Fibroblast of skin of abdomen (primary cell): ENCODE measurements at regions not wholly inside any gene's neighbourhood (a gene's known extent, or its start where the extent isn't known, plus 50 kb on each side); places are given as distances from the start of the nearest gene placed in this dataset.

Source experiments
- DNase-seq: peaks from one replicate; pipeline ENCODE4 v3.0.0-alpha.2; 2013

DNA sequence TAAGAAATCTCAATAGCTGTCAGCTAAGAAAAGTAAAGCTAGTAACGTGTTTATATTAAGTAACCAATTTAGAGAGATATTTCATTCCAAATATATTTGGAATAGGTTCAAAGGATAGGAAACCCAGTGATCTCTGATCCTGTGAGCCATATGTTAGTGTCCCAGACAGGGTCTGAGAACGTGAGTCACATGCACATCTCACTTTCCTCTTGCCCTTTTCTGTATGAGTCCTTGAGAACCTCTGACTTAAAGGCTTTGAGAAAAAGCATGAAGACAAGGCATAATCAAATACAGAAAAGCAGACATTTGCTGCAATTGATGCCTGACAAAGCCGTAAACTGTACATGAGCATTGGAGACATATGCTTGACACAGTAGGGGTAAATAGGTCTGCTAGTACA is 655.1 kb upstream of the ADGRL3 start:
- no peak for DNase-seq

DNA sequence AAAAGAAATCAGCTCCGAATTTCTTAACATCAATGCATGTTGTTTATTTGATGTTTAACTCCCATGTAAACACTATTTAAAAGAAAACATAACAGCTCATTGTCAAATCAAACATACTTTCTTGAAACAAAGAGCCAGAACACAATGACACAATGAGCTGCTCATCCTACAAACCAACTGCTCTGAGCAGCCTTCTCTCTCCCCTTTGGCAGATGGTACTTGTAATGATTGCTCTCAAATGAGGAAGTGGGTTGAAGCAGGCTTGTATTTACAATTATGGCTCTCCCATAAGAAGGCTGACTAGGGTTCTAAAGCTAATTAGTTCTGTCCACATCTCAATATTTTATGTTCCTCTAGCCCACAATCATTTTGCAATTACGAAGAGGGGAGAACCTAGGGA is 637.8 kb upstream of the ADGRL3 start:
- DNase-seq: no peak

DNA sequence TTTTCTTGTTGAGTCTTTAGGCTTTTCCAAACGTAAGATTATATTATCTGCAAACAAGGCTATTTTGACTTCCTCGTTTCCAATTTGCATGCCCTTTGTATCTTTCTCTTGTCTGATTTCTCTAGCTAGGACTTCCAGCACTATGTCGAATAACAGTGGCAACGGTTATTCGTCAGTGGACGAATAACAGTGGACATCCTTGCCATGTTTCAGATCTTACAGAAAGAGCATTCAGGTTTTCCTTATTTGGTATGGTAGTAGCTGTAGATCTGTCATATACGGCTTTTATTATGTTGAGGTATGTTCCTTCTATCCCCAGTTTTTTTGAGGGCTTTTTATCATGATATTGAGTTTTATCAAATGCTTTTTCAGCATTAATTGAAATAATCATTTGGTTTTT is 634.6 kb upstream of the ADGRL3 start:
- no peak for DNase-seq

DNA sequence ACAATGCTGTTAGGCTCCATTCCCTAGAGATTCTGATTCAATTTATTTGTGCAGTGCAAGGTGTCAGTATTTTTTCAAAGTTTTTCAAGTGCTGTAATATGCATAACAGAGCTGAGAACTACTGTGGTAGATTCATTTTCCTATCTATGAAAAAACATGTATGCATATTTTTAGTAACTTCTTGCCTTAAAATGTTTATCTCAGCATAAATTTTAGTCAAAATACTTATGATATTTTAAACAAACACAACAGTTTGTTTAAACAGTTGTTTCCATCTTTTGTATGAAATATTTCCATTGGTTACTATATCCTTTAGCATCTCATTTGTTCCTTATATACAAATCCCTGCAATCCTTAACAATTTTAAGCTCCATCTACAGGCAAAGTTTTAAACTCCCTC is 624.8 kb upstream of the ADGRL3 start:
- DNase-seq: no peak

DNA sequence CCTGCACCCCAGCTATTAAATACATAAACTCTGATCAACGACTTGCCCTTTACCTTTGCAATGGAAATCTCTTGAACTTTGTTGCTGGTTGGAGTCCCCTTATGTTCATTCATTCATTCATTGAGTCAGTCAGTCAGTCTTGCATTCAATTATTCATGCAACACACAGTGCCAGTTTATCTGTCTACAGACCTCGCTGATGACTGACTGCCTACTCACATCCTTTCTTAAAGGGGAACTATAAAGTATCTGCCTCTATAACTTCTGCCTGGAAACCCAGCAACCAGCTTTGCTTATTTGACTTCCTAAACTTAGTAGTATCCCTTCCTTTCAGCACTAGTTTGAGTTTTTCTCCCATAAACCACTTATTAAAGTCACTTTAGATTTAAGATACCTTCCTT is 620.8 kb upstream of the ADGRL3 start:
- DNase-seq: no peak

DNA sequence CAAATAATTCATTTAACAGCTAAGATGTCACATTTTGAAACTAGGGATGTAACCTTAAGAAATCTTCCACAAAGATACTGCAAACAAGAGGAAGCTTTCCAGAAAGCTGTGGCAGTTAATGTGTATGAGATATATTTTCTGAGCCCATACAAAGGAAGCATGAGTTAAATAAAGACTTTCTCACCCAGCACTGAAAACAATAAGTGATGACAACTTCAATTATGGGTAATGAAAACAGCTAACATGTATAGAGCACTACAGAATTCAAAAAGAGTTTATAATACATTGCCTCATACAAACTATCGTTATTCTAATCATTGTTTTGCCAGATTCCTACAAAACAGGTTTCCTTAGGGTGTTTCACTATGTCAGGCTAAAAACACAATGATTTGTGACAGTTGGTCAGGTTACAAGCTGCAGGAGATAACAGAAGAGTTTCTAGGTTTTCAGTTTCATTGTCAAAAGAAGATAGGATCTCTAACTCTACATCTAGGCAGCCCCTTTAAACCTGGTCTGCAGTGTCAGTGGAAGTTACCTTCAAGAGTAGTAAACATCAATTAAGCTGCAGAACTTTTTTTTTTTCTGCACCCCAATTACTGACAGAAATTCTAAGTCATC is 618.1 kb upstream of the ADGRL3 start:
- no peak for DNase-seq

DNA sequence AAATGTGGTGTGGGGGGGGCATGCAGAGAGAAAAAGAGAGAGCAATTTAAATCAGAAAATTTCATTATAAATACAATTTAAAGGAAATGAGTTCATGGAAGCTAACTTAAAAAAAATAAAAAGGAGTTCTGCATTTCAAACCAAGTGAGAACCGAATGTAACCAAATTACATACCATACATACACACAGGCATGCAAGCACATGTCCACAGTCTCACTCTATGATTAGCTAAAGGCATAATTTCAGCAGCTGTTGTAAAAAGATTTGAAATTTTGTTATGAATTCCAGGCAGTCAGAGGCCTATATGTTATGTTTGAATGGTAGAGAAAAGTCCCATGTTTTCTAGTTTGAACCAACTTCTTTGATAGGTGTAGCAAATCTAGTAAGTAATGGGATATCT is 611.6 kb upstream of the ADGRL3 start:
- no peak for DNase-seq

DNA sequence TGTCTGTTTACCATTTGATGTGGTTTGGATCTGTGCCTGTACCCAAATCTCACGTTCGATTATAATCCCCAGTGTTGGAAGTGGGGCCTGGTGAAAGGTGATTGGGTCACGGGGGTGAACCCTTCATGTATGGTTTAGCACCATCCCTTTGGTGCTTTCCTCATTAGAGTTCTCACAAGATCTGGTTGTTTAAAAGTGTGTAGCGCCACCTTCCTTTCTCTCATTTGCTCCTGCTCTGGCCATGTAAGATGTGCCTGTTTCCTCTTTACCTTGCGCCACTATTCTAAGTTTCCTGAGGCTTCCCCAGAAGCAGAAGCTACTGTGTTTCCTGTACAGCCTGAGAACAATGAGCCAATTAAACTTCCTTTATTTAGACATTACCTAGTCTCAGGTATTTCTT is 610.7 kb upstream of the ADGRL3 start:
- DNase-seq: no peak

DNA sequence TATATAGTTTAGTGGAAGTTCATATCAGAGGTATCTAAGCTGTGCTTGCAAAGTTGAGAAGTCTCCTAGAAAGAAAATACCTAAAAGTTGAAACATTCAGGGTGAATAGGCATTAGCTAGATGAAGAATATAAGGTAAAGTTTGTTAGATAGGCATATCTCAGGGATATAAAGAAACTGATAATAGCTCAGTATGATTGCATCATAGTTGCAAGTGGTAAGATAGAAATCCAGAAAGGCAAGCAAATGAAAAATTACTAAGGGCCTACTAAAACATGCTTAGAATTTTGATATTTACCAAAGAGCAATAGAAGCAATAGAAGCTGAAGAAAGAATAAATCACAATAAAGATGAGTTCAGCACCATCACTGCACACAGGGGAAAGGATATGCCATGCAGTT is 610.0 kb upstream of the ADGRL3 start:
- DNase-seq: no peak

DNA sequence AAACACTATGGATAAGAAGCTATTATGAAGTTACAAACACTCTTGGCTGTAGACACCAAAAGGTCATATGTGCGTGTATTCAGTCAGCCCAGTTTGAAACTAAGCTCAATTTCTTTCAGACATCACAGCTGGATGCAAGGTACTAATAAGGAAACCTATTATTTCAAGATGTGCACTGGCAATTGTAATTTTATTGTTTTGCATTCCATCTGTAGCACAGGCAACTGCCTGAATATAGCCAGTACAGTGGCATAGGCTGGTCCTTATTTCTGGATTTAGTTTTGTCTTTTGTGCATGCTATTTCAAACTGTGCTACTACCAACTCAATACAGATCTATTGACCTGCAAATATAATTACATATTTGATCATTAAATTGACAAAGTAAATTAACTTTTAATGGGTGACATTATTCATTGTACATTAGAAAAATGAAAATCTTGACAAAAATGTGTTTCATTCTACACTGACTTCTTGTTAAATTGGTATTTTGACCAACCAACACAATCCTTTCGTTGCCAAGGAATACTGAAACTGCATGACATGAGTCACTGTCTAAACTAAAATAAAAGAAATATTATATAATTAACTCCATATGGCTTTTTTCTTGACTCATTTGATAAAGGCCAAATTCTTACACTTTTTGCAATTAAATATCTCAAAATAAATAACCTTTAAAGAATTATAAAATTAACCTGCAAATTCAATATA is 594.3 kb upstream of the ADGRL3 start:
- peak; percentile 68 for DNase-seq

DNA sequence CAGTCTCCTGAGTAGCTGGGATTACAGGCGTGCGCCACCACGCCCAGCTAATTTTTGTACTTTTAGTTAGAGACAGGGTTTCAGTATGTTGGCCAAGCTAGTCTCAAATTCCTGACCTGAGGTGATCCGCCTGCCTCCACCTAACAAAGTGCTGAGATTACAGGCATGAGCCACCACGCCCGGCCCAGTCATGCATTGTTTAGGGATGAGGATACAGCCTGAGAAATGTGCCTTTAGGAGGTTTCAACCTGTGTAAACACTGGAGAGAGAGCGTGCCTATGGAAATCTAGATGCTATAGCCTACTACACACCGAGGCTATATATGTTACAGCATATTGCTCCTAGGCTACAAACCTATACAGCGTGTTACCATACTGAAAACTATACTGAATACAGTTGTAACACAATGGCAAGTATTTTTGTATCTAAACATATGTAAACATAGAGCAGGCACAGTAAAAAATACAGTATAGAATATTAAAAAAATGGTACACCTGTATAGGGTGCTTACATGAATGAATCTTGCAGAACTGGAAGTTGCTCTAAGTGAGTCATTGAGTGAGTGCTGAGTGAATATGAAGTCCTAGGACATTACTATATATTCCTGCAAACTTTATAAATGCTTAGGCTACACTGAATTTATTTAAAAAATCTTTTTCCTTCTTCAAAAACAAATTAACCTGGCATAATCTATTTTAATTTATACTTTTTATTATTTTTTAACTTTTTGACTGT is 588.2 kb upstream of the ADGRL3 start:
- no peak for DNase-seq

DNA sequence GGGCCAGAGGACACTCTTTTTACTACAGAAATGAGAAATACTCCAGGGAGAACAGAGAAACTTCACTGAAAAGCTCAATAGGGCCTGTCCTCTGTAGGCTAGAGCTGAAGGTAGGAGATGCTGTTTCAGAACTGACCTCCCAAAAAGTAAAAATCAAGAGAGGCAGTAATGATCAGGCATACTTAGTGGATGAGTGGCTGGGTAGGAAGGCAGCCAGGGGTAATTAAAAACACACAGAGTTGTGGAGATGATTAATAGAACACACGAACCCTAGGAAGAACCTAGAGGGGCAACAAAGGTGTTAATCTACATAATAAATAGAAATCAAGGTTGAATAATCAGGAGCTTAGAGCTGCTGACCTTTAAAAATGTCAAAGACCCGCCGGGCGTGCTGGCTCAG is 582.4 kb upstream of the ADGRL3 start:
- peak; percentile 34 for DNase-seq

DNA sequence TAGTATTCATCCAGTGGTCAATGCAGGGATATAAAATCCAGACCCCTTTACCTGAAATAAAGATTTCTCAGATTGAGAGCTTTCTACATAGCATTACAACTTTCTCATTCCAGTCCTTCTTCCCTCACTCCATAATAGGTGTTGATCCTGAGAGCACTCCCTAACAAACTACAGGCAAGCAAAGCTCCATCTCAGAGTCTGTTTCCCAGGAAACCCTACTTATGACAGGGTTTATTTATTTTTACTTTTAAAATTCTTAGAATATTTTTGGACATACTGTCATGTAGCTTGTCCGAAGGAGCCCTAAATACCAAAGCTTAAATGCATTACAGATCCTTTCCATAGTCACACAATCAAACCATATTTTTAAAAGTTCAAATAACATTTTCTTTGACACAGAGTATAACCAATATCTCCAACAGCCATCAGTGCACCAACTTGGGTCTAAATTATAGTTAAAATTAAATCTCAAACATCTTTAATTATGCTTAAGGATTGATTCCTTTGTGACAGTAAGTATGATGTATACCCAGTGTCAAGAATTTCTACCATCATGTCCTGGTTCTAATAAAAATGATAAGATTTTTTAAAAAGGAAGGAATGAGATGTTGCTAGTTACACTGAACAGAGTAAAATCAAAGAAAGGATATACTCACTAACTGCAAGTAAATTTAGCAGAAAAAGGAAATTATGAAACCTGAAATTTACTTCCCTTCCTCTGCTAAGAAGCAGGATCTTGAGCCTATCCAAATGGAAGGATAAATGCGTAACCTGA is 580.4 kb upstream of the ADGRL3 start:
- peak; percentile 48 for DNase-seq

DNA sequence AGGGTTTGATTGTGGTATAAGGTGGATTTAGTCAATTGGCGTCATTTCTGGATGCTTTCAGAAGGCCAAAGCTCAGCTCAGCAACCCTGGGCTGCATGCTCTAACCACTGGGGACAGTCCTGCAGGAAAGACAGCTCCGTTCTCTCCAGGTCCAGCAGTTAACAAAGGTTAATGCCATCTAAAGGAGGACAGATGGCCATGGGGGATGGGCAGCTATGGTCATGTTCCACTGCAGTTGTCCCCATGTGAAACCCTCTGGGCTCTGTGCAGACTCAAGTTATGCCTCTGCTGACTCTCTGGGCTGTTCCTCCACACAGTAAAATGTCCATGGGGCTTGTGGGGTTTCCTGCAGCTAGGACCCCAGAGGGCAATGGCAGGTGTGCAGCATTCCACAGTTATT is 562.1 kb upstream of the ADGRL3 start:
- DNase-seq: no peak

DNA sequence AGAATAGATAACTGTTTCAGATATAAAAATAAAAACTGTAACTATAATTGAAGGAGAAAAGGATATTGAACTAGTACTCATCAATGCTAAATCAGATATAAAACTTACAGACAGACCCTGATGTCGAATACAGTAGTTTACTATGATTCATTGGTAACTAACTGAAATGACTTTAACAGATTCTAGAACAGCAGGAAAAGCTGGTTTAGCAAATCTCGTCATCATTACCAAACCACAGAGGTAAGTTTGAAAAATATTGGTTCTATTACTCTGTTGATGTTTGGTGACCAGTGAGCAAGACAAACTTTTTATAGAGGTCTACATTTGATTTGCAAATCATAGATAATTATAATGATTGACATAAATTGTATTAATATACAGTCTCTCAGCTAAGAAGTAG is 551.4 kb upstream of the ADGRL3 start:
- DNase-seq: no peak

DNA sequence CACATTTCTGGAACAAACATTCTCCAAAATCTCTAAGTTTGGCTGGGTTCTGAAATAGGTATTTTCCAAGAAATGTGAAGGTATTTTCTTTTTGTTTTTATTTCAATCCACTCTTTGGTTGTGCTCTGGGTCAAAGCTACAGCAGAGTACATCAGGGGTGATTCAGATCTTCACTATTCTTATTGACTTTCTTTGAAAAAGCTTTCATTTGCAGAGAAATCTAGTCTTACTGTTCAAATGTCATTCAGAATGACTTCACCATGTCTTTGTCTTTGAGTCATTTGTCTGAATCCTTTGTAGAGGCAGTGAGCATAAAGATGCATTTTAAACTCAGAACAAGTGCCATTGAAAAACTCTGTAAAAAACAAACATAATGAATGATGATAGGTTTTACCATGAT is 547.2 kb upstream of the ADGRL3 start:
- DNase-seq: no peak

DNA sequence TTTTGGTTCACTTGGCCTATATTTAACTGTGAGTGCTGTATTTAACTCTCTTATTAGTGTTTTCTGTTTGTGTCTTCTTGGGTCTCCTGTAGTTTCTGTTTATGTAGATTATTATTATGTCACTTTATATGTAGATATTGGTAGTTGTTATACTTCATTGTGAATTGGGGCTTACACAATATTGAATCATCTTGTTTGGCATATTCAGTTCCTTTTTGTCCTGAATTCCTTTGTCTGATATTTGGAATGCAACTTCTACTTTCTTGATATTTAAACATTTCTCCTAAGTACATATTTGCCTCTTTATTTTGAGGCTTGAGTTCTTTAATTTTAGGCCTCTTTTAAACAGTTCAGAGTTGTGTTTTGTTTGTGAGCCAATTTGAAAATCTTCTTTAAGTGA is 544.8 kb upstream of the ADGRL3 start:
- DNase-seq: peak; percentile 12

DNA sequence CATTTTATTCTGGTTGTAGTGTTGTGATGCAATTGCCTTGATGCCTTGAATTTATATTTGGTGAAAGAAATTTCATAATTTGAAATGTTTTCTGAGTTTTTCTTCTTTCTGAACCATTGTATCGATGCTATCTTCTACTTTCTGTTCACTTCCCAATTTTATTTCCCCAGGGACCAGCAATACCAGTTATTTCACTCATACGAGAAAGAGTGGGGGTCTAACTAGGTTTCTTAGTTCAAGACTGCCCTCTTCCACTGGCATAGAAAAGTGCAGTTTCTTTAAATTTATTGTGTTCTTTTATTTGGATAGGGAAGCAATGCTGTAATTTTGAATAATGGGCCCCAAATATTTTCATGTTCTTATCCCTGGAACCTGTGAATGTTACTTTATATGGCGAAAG is 544.0 kb upstream of the ADGRL3 start:
- DNase-seq: peak; percentile 48

DNA sequence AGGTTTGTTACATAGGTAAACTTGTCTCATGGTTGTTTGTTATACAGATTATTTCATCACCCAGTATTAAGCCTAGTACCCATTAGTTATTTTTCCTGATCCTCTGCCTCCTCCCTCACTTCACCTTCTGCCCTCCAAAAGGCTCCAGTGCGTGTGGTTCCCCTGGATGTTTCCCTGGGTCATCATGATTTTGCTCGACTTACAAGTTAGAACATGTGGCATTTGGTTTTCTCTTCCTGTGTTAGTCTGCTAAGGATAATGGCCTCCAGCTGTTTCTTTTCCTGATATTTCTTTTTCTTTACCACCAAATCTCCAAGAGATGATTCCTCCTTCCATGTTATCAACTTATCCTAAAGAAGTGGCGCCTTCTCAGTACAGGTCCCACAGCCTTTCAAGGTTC is 543.1 kb upstream of the ADGRL3 start:
- peak; percentile 22 for DNase-seq

DNA sequence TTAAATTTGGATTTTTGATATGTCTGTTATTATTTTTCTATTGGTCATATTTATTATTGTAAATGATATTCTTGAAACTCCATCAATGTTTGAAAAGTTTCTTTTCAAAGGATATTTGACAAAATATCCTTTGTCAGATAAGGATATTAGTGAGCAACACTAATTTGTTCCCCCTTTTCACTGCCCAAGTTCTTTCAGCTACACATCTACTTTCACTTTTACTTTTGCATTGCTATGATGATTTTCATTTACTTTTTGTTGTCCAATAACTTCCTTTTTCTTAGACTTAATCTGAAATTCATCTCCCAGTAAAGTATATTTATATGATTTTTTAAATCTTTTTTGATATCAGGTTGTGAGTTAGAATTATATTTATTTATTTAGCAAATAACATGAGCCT is 542.3 kb upstream of the ADGRL3 start:
- no peak for DNase-seq

DNA sequence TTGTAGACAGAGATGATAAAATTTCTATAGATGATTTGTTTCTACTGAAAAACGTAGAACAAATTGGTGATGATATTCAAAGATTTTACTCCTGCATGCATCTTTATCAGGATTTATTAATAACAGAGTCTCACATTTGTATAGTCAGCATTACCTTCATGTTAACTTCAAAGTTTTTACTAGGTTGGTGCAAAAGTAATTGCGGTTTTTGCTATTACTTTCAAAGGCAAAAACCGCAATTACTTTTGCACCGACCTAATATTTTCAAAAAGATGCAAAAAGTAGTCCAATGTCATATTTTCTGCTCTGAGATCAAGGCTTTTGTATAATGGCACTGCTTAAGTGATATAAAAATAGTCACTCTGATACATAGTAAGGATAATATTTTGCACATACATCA is 536.4 kb upstream of the ADGRL3 start:
- DNase-seq: no peak

DNA sequence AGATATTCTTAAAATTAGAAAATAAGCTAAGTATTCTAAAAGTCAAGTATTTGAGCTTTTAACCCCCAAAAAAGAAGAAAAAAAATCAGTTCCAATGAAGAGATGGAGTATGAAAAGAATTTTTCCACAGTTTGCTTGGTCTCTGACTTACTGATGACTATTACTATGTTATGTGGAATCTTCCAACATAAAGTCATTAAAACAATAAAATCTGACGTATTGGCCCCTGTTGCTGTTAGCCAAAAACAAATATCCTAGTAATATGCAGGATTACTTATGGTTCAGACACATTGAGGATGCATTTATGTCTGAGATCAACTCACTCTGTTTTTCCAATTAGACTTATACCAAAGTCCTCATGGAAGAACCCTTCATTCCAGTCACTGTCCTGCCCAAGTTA is 517.2 kb upstream of the ADGRL3 start:
- peak; percentile 66 for DNase-seq

DNA sequence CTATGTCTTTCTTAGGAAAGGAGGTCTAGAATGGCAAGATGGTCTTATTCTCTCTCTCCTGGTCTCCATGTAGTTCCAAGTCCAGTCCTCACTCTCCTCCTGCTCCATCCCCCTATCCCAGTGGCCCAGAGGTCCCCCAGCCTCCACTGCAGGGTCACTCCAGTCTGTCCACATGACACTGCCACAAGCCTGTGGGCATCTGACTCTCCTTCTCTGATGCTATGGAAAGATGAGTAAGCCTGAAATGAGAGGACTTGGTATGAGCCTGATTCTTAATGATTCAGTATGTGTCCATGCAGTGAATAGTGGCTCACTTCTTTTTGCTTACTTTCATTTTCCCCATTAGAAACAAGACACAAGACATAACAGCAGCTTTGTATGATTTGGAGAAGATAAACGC is 516.8 kb upstream of the ADGRL3 start:
- DNase-seq: peak; percentile 84
